ENCODE measurements at regions not wholly inside any gene's neighbourhood (a gene's known extent, or its start where the extent isn't known, plus 50 kb on each side); places are given as distances from the start of the nearest gene placed in this dataset.
"Not testable (repeated sequence)": the region's sequence is repeated elsewhere in the genome, so short reads cannot be mapped to it uniquely, and the experiment has no call there.

DNA sequence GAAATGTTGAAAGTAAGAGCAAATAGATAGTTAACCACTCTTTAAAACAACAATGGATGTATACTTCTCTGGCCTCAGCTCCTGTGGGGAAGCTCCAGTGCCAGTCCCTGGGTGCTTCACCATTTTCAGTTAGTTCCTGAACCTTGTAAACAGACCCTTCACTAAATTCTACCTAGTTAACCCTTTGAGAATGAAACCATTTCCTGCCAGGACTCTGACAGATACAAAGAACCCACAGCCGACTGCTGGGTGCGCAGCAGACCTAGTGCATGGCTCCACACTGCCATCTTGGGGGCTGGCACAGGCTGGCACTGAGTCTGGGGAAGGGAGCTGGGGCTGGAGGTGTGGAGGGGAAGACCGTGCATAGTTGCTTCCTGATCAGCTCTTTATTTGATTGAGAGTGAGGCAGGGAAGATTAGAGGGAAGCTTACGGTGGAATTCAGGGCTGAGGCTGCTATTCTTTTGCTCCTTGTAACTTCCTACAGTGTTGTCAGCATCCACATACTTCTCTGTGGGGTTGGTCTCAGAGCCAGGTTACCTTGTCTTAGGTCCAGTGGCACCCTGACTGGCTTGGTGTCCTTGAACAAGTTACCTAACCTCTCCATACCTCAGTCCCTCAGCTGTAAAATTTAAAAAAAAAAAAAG lies 62.3 kb upstream of the TP53BP2 start:
- H3K9me3 ChIP-seq; H3K4me1 ChIP-seq; H3K4me3 ChIP-seq; DNase-seq (ENCODE audit: low spot score in 2 of 2); H3K27ac ChIP-seq; H3K27me3 ChIP-seq; H3K36me3 ChIP-seq: not testable (repeated sequence)
- peak in 1 of 2 donors; percentile 42 for TF ChIP-seq CTCF (IDR thresholded peaks at IDR 0.05)
- 20% methylated on average over 2 of the region's 4 CpGs for WGBS

DNA sequence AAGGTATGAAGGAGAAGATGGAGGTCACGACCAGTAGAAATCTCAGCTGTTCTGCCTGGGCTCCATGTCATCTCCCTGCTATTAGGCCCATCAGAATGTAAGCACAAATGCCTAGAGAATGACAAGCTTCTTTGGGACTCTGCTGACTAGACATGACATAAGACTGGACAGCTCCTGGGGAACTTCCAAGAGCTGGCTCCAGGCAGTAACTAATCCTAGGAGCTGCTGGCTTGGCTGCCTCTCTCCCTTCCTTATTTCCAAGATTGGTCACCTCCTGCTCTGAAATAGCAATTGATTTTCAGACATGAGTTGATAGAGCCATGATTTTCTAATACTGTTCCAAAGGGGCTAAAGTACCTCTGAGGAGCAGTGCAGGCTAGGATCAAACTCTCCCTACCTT lies 57.5 kb upstream of the TP53BP2 start:
- H3K4me1 ChIP-seq; DNase-seq (ENCODE audit: low spot score in 2 of 2); H3K27ac ChIP-seq; H3K9me3 ChIP-seq; H3K27me3 ChIP-seq; H3K36me3 ChIP-seq; H3K4me3 ChIP-seq: not testable (repeated sequence)
- no CpG with 5 or more reads among the region's 1 CpG for WGBS

- H3K9me3 ChIP-seq; H3K4me1 ChIP-seq; H3K36me3 ChIP-seq; H3K27ac ChIP-seq; H3K27me3 ChIP-seq; H3K4me3 ChIP-seq; DNase-seq (ENCODE audit: low spot score in 2 of 2): not testable (repeated sequence)
- whole genome bisulfite sequencing: 57% methylated on average over 6 of the region's 6 CpGs
Measured at GRCh38 chr1:223899775-223900174, 54.0 kb upstream of the TP53BP2 start.

DNA sequence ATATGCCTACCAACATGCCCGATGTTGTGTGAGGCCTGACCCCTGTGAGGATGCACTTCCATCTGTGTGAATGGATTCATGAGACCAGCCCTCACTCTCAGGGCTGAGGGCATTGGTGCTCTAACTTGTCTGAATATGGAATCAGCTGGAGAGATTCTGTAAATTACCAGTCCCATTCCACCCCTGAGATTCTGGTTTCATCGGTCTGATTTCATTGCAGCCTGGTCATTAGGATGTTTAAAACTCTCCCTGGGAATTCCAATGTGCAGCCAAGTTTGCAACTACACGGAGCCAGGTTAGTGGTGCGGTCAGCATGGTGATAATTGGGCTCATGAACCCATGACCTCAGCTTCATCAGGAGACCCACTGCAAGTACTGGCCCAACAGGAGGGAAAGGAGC lies 51.4 kb upstream of the TP53BP2 start:
- H3K4me3 ChIP-seq; DNase-seq (ENCODE audit: low spot score in 2 of 2); H3K36me3 ChIP-seq; H3K4me1 ChIP-seq; H3K27me3 ChIP-seq; H3K9me3 ChIP-seq; H3K27ac ChIP-seq: not testable (repeated sequence)
- no CpG with 5 or more reads among the region's 4 CpGs for WGBS

- H3K27me3 ChIP-seq; DNase-seq (ENCODE audit: low spot score in 2 of 2): not testable (repeated sequence)
- 91% methylated on average over 4 of the region's 7 CpGs for WGBS
Measured at GRCh38 chr1:223895950-223896349, 50.2 kb upstream of the TP53BP2 start.

More at GRCh38 chr1:223895950-223896349, 50.2 kb upstream of the TP53BP2 start:
- not testable (repeated sequence) for H3K4me3 ChIP-seq, H3K36me3 ChIP-seq, H3K9me3 ChIP-seq, H3K4me1 ChIP-seq, H3K27ac ChIP-seq
